HepG2 (cell line): ENCODE measurements at regions not wholly inside any gene's neighbourhood (a gene's known extent, or its start where the extent isn't known, plus 50 kb on each side); places are given as distances from the start of the nearest gene placed in this dataset.
A peak's percentile ranks its signal among the peaks of the same experiment; 100 is the strongest.

Source experiments
- ATAC-seq: fragments of 200-7000 bp; cut with Tn5 transposase; 3 replicates; pipeline ENCODE4 v1.9.1; 2020; ENCODE audit warnings: mild to moderate bottlenecking, moderate library complexity
- BruUV-seq: library from RNA; stranded (reverse); fragments of 400-500 nt; replicated peaks from 2 replicates; lab custom pipeline; 2021; lab: Mats Ljungman, UMichigan
- CTCF ChIA-PET: fragments of 300-600 bp; formaldehyde crosslinking; extraction: SDS; loops from one replicate; lab custom pipeline; 2021; ENCODE audit warnings: low total read pairs, inconsistent platforms, low intra/inter-chr PET ratio; lab: Yijun Ruan, JAX
- POLR2A ChIA-PET: fragments of 350-600 bp; sonication (Branson Sonifier 250); formaldehyde crosslinking; loops from one replicate; lab custom pipeline; 2020; ENCODE audit warnings: antibody characterized with exemption, inconsistent platforms; lab: Yijun Ruan, JAX
- DNase-seq: peaks from one replicate; pipeline ENCODE4 v3.0.0-alpha.2; 2015; ENCODE audit warnings: low spot score
- FAIRE-seq: peaks from 3 replicates; lab custom pipeline; 2011; peaks lifted over from hg19 to GRCh38; lab: Jason Lieb, UNC
- H2AFZ ChIP-seq: one replicate; pipeline ENCODE4 v1.6.1; 2011; ENCODE audit warnings: low read length, inconsistent platforms
- H3K27ac ChIP-seq: fragments of 300-600 bp; 3 replicates; pipeline ENCODE4 v1.8.0; 2011; ENCODE audit warnings: mixed run types, mild to moderate bottlenecking, mixed read lengths, low read length, inconsistent platforms; ENCODE audit not compliant: insufficient read depth; ENCODE audit errors: extremely low read length
- H3K27me3 ChIP-seq, 2 experiments: fragments of 200-600 bp in 1 of 2; 2 replicates in 1 of 2; 3 replicates in 1 of 2; pipeline versions ENCODE4 v1.6.0 to v1.8.0; 2011; ENCODE audit warnings: low read length in 2 of 2, mild to moderate bottlenecking in 2 of 2, moderate library complexity in 2 of 2, inconsistent platforms in 1 of 2; ENCODE audit not compliant: insufficient read depth in 2 of 2, control insufficient read depth in 1 of 2
- H3K36me3 ChIP-seq, 2 experiments: fragments of 200-600 bp in 1 of 2; replicated peaks in 1 of 2; 2 replicates in 1 of 2; 3 replicates in 1 of 2; pipeline versions ENCODE4 v1.5.1 to v1.8.0; 2011; ENCODE audit warnings: low read length in 2 of 2, inconsistent platforms in 1 of 2; ENCODE audit not compliant: insufficient read depth in 2 of 2, control insufficient read depth in 1 of 2
- H3K4me1 ChIP-seq: 2 replicates; pipeline ENCODE4 v1.5.1; 2012; ENCODE audit warnings: low read length, inconsistent platforms; ENCODE audit not compliant: insufficient read depth
- H3K4me2 ChIP-seq: 2 replicates; pipeline ENCODE4 v1.6.0; 2011; ENCODE audit warnings: low read depth, low read length, inconsistent platforms
- H3K4me3 ChIP-seq, 3 experiments: fragments of 200-600 bp in 1 of 3; sonication (generic), shearing (Covaris generic) in 1 of 3; replicated peaks in 1 of 3; 2 replicates each; pipeline ENCODE4 v1.5.1; 2011 to 2016; ENCODE audit warnings: low read length in 3 of 3, inconsistent platforms in 2 of 3, low read depth in 2 of 3, mild to moderate bottlenecking in 2 of 3, control low read depth in 1 of 3, mixed read lengths in 1 of 3; ENCODE audit not compliant: insufficient read depth in 1 of 3
- H3K79me2 ChIP-seq: one replicate; pipeline ENCODE4 v1.6.1; 2011; ENCODE audit warnings: low read length, inconsistent platforms; ENCODE audit not compliant: insufficient read depth
- H3K9ac ChIP-seq: 2 replicates; pipeline ENCODE4 v1.6.0; 2011; ENCODE audit warnings: mild to moderate bottlenecking, low read depth, low read length, inconsistent platforms; ENCODE audit not compliant: insufficient read depth
- H3K9me3 ChIP-seq: 2 replicates; pipeline ENCODE4 v1.5.1; 2012; ENCODE audit warnings: mild to moderate bottlenecking, low read length
- H4K20me1 ChIP-seq: 2 replicates; pipeline ENCODE4 v1.6.0; 2011; ENCODE audit warnings: inconsistent platforms, mild to moderate bottlenecking, low read length, moderate library complexity; ENCODE audit not compliant: insufficient read depth
- ARID4A ChIP-seq: sonication (generic); formaldehyde crosslinking; IDR thresholded peaks from 2 replicates; pipeline ENCODE4 v1.5.0; 2020; ENCODE audit warnings: mild to moderate bottlenecking, missing genetic modification reagents, borderline replicate concordance
- ARNT2 ChIP-seq: sonication (generic); formaldehyde crosslinking; IDR thresholded peaks from 2 replicates; pipeline ENCODE4 v1.8.0; 2022; ENCODE audit warnings: mild to moderate bottlenecking, low read depth, missing genetic modification reagents, moderate library complexity
- FOXO4 ChIP-seq: sonication (generic); formaldehyde crosslinking; conservative IDR thresholded peaks from 2 replicates; pipeline ENCODE4 v1.8.1; 2023; ENCODE audit warnings: missing genetic modification reagents
- HHEX ChIP-seq: IDR thresholded peaks from 2 replicates; pipeline ENCODE4 v1.6.1; 2016; ENCODE audit warnings: control low read depth
- RFX1 ChIP-seq: fragments of 450-650 bp; IDR thresholded peaks from 2 replicates; pipeline ENCODE4 v1.6.1; 2017
- TFDP2 ChIP-seq: sonication (generic); formaldehyde crosslinking; IDR thresholded peaks from 2 replicates; pipeline ENCODE4 v1.4.0; 2020; ENCODE audit warnings: missing genetic modification reagents
- ZBTB20 ChIP-seq: sonication (generic); formaldehyde crosslinking; IDR thresholded peaks from 2 replicates; pipeline ENCODE4 v1.8.1; 2023; ENCODE audit warnings: missing genetic modification reagents, low read depth, mild to moderate bottlenecking, borderline replicate concordance
- ZNF230 ChIP-seq: sonication (generic); formaldehyde crosslinking; IDR thresholded peaks from 2 replicates; pipeline ENCODE4 v1.4.0; 2020; ENCODE audit warnings: mild to moderate bottlenecking, missing genetic modification reagents
- ZSCAN12 ChIP-seq: sonication (generic); formaldehyde crosslinking; IDR thresholded peaks from 2 replicates; pipeline ENCODE4 v1.9.0; 2021; ENCODE audit warnings: mild to moderate bottlenecking, missing genetic modification reagents
- WGBS: methylation state at CpG from one replicate; pipeline ENCODE4 v1.1.6; 2017; ENCODE audit warnings: low lambda C conversion rate; 5-methylcytosine and 5-hydroxymethylcytosine counted together
- in situ Hi-C: cut with HindIII; loops from 2 replicates; pipeline ENCODE4 v1.10.0; 2017; ENCODE audit warnings: low pct_unique_long_range_greater_than_20kb; ENCODE audit not compliant: extremely low pct_ligation_motif_present
- intact Hi-C: fragments of 100-400 bp; cut with micrococcal nuclease; formaldehyde crosslinking; loops from one replicate; pipeline ENCODE4 v1.10.0; 2022; ENCODE audit not compliant: unreplicated experiment
- TF ChIP-seq, protein P1 (sequence below): sonication (generic); formaldehyde crosslinking; IDR thresholded peaks from 2 replicates; pipeline ENCODE4 v1.4.0; 2020; ENCODE audit warnings: missing genetic modification reagents

DNA sequence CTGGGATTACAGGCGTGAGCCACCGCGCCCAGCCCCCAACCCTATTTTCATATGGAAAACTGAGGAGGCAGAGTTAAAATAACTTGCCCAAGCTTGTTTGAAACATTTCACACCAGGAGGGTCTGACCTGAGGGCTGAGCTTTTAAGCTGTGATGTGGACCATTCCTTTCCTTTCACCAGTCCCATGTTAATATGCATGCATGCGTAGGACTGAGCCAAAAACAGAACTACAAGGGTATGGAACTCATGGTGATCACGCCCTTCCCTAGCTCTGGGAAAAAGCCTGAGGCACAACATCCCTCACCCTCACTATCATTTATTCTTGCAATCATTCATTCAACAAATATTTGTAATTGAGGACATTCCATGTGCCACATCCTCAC lies 87.4 kb upstream of the FAM169A start:
- WGBS: 97% methylated on average over 5 of the region's 5 CpGs
- peak overlapping the region; percentile 26 for H3K9ac ChIP-seq
- peak overlapping the region; percentile 53; the same call in 1 of the 2 replicates for H3K4me2 ChIP-seq
- CTCF ChIA-PET: no interaction called here
- BruUV-seq: no TSS peak
- no peaks in the 10 kb centered on the region for H3K36me3 ChIP-seq
- peak overlapping the region; percentile 52 for H3K27ac ChIP-seq
- no peak overlapping the region for H3K4me3 ChIP-seq
- in situ Hi-C loops: no loop called here
- H2AFZ ChIP-seq: no peak overlapping the region
- FAIRE-seq (no peak), DNase-seq (no peak), ATAC-seq (no peak)
- no peaks in the 10 kb centered on the region; the same call in 1 of the 2 replicates for H3K9me3 ChIP-seq
- H3K79me2 ChIP-seq: no peaks in the 10 kb centered on the region
- H4K20me1 ChIP-seq: no peaks in the 10 kb centered on the region
- H3K4me1 ChIP-seq: peaks cover 99% of the 10 kb centered on the region
- intact Hi-C loops: no loop called here
- POLR2A ChIA-PET: no interaction called here
- TF ChIP-seq ARNT2 (no peak), FOXO4 (CRISPR knock-in tag) (0 out of 2 replicates have a peak, but pooled peaks have one; percentile 81)
- H3K27me3 ChIP-seq: no peaks in the 10 kb centered on the region

DNA sequence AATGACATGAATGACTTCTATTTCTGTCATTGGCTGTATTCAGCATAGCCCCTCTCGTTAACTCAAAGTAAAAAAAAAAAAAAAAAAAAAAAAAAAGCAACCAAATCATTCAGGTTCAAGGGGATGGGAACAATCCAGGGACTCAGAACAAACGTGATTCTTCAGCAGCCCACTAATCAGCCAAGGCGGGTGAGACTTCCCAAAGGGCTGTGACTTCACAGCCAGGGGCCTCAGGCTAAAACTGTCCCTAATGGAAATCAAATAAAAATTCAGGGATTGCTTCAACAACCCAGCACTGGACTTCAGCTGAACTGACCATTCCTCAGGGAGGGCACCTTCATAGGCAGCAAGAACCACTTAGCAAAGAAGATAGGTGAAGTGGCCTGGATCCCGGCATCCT lies 86.2 kb upstream of the FAM169A start:
- Histone ChIP-seq H3K27ac (no peak overlapping the region), H3K4me3 (no peak overlapping the region), H3K79me2 (no peaks in the 10 kb centered on the region), H2AFZ (no peak overlapping the region), H3K4me1 (peaks cover 99% of the 10 kb centered on the region), H3K36me3 (no peaks in the 10 kb centered on the region), H3K27me3 (no peaks in the 10 kb centered on the region), H3K9ac (no peak overlapping the region), H3K9me3 (no peaks in the 10 kb centered on the region; the same call in 1 of the 2 replicates), H3K4me2 (no peak overlapping the region), H4K20me1 (no peaks in the 10 kb centered on the region)
- no TSS peak for BruUV-seq
- DNase-seq (no peak), FAIRE-seq (no peak), ATAC-seq (no peak)
- WGBS: 85% methylated on average over 4 of the region's 4 CpGs
- ChIA-PET CTCF (no interaction called here), POLR2A (no interaction called here)
- intact Hi-C loops: no loop called here
- in situ Hi-C loops: no loop called here
- TF ChIP-seq, protein P1, sequence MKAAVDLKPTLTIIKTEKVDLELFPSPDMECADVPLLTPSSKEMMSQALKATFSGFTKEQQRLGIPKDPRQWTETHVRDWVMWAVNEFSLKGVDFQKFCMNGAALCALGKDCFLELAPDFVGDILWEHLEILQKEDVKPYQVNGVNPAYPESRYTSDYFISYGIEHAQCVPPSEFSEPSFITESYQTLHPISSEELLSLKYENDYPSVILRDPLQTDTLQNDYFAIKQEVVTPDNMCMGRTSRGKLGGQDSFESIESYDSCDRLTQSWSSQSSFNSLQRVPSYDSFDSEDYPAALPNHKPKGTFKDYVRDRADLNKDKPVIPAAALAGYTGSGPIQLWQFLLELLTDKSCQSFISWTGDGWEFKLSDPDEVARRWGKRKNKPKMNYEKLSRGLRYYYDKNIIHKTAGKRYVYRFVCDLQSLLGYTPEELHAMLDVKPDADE (CRISPR knock-in tag): no peak
- TF ChIP-seq ZBTB20 (CRISPR knock-in tag): no peak
- no peak for TF ChIP-seq ARID4A (CRISPR knock-in tag)
- TF ChIP-seq TFDP2 (CRISPR knock-in tag): no peak
- TF ChIP-seq RFX1: no peak
- no peak for TF ChIP-seq ZNF230
- TF ChIP-seq HHEX: no peak
- TF ChIP-seq ZSCAN12 (CRISPR knock-in tag): no peak
